ENCODE measurements at regions not wholly inside any gene's neighbourhood (a gene's known extent, or its start where the extent isn't known, plus 50 kb on each side); places are given as distances from the start of the nearest gene placed in this dataset.

- Mint-ChIP-seq H3K4me3 (no peak overlapping the region), H3K27me3 (peaks cover 10% of the 10 kb centered on the region), H3K36me3 (ENCODE audit: low read depth) (no peaks in the 10 kb centered on the region), H3K27ac (no peak overlapping the region), H3K4me1 (ENCODE audit: low read depth) (no peaks in the 10 kb centered on the region), H3K9me3 (no peaks in the 10 kb centered on the region)
- no peak for ATAC-seq
- intact Hi-C loops (cut with micrococcal nuclease): no loop called here
- no peak for DNase-seq
- ChIA-PET POLR2A (no interaction called here), CTCF (interaction anchor here (0.8 to 1.0 kb wide), 2 partner anchors 147 to 163 kb away, joined by 3 read pairs; no protein-coding TSS in a partner anchor)
- TF ChIP-seq CTCF (IDR thresholded peaks at IDR 0.05): no peak
Observed at GRCh38 chr6:151176911-151177770, 62.6 kb upstream of the AKAP12 start.

DNA sequence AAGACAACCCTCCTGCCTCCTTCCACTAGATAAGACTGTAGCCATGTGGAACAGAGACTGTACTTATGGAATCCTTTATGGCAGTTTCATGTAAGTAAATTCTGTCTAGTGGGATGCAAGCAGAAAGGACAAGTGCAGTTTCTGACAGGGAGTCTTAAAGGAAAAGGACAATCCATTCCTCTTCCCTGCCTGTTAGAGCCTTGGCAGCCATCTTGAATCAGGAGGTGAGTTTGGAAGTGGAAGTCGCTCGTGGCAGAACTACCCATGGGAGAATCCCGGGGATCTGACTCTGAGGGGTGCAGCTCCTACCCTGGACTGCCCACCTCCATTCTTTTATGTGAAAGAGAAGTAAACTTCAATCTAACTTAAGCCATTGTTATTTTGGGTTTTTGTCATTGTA, 61.4 kb upstream of the AKAP12 start:
- peaks cover 9% of the 10 kb centered on the region for H3K27me3 Mint-ChIP-seq
- H3K27ac Mint-ChIP-seq: no peak overlapping the region
- ATAC-seq (no peak), DNase-seq (no peak)
- ChIA-PET CTCF (interaction anchor here (0.8 to 1.0 kb wide), 2 partner anchors 157 to 164 kb away, joined by 3 read pairs; no protein-coding TSS in a partner anchor), POLR2A (no interaction called here)
- H3K4me3 Mint-ChIP-seq: no peak overlapping the region
- H3K36me3 Mint-ChIP-seq (ENCODE audit: low read depth): no peaks in the 10 kb centered on the region
- intact Hi-C loops (cut with micrococcal nuclease): no loop called here
- H3K9me3 Mint-ChIP-seq: peaks cover 2% of the 10 kb centered on the region
- H3K4me1 Mint-ChIP-seq (ENCODE audit: low read depth): no peaks in the 10 kb centered on the region
- no peak for TF ChIP-seq CTCF (IDR thresholded peaks at IDR 0.05)

DNA sequence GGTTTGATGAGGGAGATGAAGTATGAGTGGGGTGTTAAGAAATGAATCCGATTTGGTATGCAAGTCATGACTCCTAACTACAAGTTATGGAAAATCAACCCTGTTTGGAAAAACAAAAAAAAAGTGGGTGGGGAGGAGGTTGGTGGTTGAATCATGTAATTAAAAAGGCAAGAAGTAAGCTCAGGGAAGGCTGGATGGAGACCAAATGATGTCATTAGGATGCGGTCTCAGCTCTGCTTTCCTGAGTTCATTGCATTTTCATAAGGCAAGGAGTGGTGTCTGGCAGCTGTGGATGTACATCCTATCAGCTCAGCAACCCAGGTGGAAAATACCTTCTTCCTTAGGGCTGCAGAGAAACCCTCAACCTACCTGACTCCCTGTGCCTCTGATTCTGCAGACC, 60.4 kb upstream of the AKAP12 start:
- POLR2A ChIA-PET: no interaction called here
- intact Hi-C loops (cut with micrococcal nuclease): no loop called here
- CTCF ChIA-PET: no interaction called here
- H3K27ac Mint-ChIP-seq: no peak overlapping the region
- H3K27me3 Mint-ChIP-seq: peaks cover 6% of the 10 kb centered on the region
- ATAC-seq (no peak), DNase-seq (no peak)
- no peak for TF ChIP-seq CTCF (IDR thresholded peaks at IDR 0.05)
- H3K36me3 Mint-ChIP-seq (ENCODE audit: low read depth): no peaks in the 10 kb centered on the region
- no peaks in the 10 kb centered on the region for H3K4me1 Mint-ChIP-seq (ENCODE audit: low read depth)
- no peak overlapping the region for H3K4me3 Mint-ChIP-seq
- peaks cover 2% of the 10 kb centered on the region for H3K9me3 Mint-ChIP-seq

GRCh38 chr6:151180330-151181048, 59.3 kb upstream of the AKAP12 start:
- ChIA-PET POLR2A (no interaction called here), CTCF (no interaction called here)
- Mint-ChIP-seq H3K27me3 (peaks cover 3% of the 10 kb centered on the region), H3K4me3 (no peak overlapping the region), H3K9me3 (peaks cover 2% of the 10 kb centered on the region), H3K27ac (no peak overlapping the region), H3K36me3 (ENCODE audit: low read depth) (no peaks in the 10 kb centered on the region), H3K4me1 (ENCODE audit: low read depth) (no peaks in the 10 kb centered on the region)
- DNase-seq: no peak
- TF ChIP-seq CTCF (IDR thresholded peaks at IDR 0.05): no peak
- intact Hi-C loops (cut with micrococcal nuclease): no loop called here
- ATAC-seq: no peak
